Fibroblast of lung (primary cell): ENCODE measurements at regions not wholly inside any gene's neighbourhood (a gene's known extent, or its start where the extent isn't known, plus 50 kb on each side); places are given as distances from the start of the nearest gene placed in this dataset.
A peak's percentile ranks its signal among the peaks of the same experiment; 100 is the strongest.

ENCODE experiments used
- EZH2 ChIP-seq: IDR thresholded peaks from 2 replicates; pipeline ENCODE4 v1.5.1; 2012; ENCODE audit warnings: low read length, control low read depth, mild to moderate bottlenecking; ENCODE audit errors: missing control alignments
- TF ChIP-seq, protein P1 (sequence below), 2 donors: IDR thresholded peaks in 1 of 2; conservative IDR thresholded peaks in 1 of 2; 1 replicate in 1 of 2; 2 replicates in 1 of 2; pipeline ENCODE4 v1.5.1; 2011 to 2012; ENCODE audit warnings: low read length in 2 of 2, control low read depth in 1 of 2, inconsistent platforms in 1 of 2, low read depth in 1 of 2, mild to moderate bottlenecking in 1 of 2

DNA sequence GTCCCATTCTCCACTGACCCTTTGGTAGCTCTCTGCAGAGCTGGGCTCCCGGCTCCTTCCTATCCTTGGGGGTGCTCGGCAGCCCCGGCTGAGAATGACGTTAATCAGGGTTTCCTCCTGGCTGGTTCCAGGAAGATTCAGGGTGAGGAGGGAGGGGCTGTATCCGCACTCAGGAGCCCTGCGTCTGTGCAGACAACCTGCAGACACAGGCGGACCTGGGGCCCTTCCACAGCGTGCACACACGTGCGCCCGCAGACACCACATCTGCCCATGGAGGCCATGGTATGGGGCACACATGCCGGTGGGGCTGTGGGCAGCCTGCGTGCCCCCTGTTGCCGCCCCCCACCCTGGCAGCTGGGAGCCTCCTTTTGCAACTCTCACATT, 66.6 kb upstream of the RNU6ATAC start:
- TF ChIP-seq, protein P1, sequence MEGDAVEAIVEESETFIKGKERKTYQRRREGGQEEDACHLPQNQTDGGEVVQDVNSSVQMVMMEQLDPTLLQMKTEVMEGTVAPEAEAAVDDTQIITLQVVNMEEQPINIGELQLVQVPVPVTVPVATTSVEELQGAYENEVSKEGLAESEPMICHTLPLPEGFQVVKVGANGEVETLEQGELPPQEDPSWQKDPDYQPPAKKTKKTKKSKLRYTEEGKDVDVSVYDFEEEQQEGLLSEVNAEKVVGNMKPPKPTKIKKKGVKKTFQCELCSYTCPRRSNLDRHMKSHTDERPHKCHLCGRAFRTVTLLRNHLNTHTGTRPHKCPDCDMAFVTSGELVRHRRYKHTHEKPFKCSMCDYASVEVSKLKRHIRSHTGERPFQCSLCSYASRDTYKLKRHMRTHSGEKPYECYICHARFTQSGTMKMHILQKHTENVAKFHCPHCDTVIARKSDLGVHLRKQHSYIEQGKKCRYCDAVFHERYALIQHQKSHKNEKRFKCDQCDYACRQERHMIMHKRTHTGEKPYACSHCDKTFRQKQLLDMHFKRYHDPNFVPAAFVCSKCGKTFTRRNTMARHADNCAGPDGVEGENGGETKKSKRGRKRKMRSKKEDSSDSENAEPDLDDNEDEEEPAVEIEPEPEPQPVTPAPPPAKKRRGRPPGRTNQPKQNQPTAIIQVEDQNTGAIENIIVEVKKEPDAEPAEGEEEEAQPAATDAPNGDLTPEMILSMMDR (conservative IDR thresholded peaks at IDR 0.05 in 1 of 2, IDR thresholded peaks at IDR 0.05 in 1 of 2; ENCODE audit: low read depth in 1 of 2, low read length in 2 of 2), result no peak
- TF ChIP-seq EZH2, result peak; percentile 25
